Mesenchymal stem cell (in vitro differentiated cells and primary cell): ENCODE measurements at regions not wholly inside any gene's neighbourhood (a gene's known extent, or its start where the extent isn't known, plus 50 kb on each side); places are given as distances from the start of the nearest gene placed in this dataset.
A peak's percentile ranks its signal among the peaks of the same experiment; 100 is the strongest.

Source experiments
- DNase-seq: peaks from one replicate; pipeline ENCODE4 v3.0.0-alpha.2; 2013
- H2AFZ ChIP-seq: one replicate; pipeline ENCODE4 v1.6.1; 2013; ENCODE audit warnings: low read depth, mild to moderate bottlenecking, control low read depth, inconsistent platforms, low read length, moderate library complexity
- H2AK5ac ChIP-seq: 2 replicates; pipeline ENCODE4 v1.6.1; 2013; ENCODE audit warnings: low read length, moderate library complexity, mild to moderate bottlenecking, inconsistent platforms; ENCODE audit not compliant: severe bottlenecking
- H2BK120ac ChIP-seq: one replicate; pipeline ENCODE4 v1.6.1; 2013; ENCODE audit warnings: low read depth, mild to moderate bottlenecking, inconsistent platforms, low read length, moderate library complexity
- H2BK12ac ChIP-seq, 2 experiments: one replicate each; pipeline ENCODE4 v1.6.1; 2013; ENCODE audit warnings: inconsistent platforms in 2 of 2, low read length in 2 of 2, mild to moderate bottlenecking in 2 of 2, moderate library complexity in 2 of 2, control low read depth in 1 of 2
- H2BK15ac ChIP-seq: one replicate; pipeline ENCODE4 v1.6.1; 2013; ENCODE audit warnings: mild to moderate bottlenecking, low read depth, inconsistent platforms; ENCODE audit not compliant: poor library complexity, severe bottlenecking
- H2BK5ac ChIP-seq: 2 replicates; pipeline ENCODE4 v1.6.1; 2013; ENCODE audit warnings: low read depth, mild to moderate bottlenecking, low read length, control low read depth, inconsistent platforms; ENCODE audit not compliant: poor library complexity, severe bottlenecking
- H3K14ac ChIP-seq, 2 experiments: one replicate each; pipeline ENCODE4 v1.6.1; 2013; ENCODE audit warnings: inconsistent platforms in 2 of 2, low read length in 2 of 2, control low read depth in 1 of 2, mild to moderate bottlenecking in 1 of 2, moderate library complexity in 1 of 2
- H3K18ac ChIP-seq, 2 experiments: one replicate each; pipeline ENCODE4 v1.6.1; 2013; ENCODE audit warnings: inconsistent platforms in 2 of 2, low read length in 2 of 2, control low read depth in 1 of 2, low read depth in 1 of 2, mild to moderate bottlenecking in 1 of 2
- H3K23ac ChIP-seq, 2 experiments: one replicate each; pipeline ENCODE4 v1.6.1; 2013; ENCODE audit warnings: inconsistent platforms in 2 of 2, low read length in 2 of 2, mild to moderate bottlenecking in 2 of 2, moderate library complexity in 2 of 2, control low read depth in 1 of 2
- H3K27ac ChIP-seq: 2 replicates; pipeline ENCODE4 v1.5.1; 2013; ENCODE audit warnings: mild to moderate bottlenecking, moderate library complexity, low read length, control low read depth, inconsistent platforms; ENCODE audit not compliant: poor library complexity, severe bottlenecking
- H3K27me3 ChIP-seq, 2 experiments: 2 replicates each; pipeline versions ENCODE4 v1.6.1 to v1.7.0; 2013; ENCODE audit warnings: low read length in 2 of 2, mild to moderate bottlenecking in 2 of 2, moderate library complexity in 2 of 2, control low read depth in 1 of 2, inconsistent platforms in 1 of 2; ENCODE audit not compliant: control insufficient read depth in 1 of 2, insufficient read depth in 1 of 2
- H3K36me3 ChIP-seq, 2 experiments: 2 replicates each; pipeline versions ENCODE4 v1.6.1 to v1.7.0; 2013; ENCODE audit warnings: low read length in 2 of 2, control low read depth in 1 of 2, inconsistent platforms in 1 of 2, low read depth in 1 of 2, mild to moderate bottlenecking in 1 of 2; ENCODE audit not compliant: insufficient read depth in 2 of 2, control insufficient read depth in 1 of 2
- H3K4ac ChIP-seq, 2 experiments: one replicate each; pipeline ENCODE4 v1.6.1; 2013; ENCODE audit warnings: inconsistent platforms in 2 of 2, low read length in 2 of 2, mild to moderate bottlenecking in 2 of 2, moderate library complexity in 2 of 2, control low read depth in 1 of 2, low read depth in 1 of 2
- H3K4me1 ChIP-seq: 2 replicates; pipeline ENCODE4 v1.6.1; 2013; ENCODE audit warnings: low read depth, low read length, control low read depth; ENCODE audit not compliant: control insufficient read depth, insufficient read depth
- H3K4me2 ChIP-seq: 2 replicates; pipeline ENCODE4 v1.6.1; 2013; ENCODE audit warnings: low read length, mild to moderate bottlenecking, inconsistent platforms; ENCODE audit not compliant: poor library complexity, severe bottlenecking
- H3K4me3 ChIP-seq, 2 experiments: 2 replicates each; pipeline versions ENCODE4 v1.5.1 to v1.7.0; 2013; ENCODE audit warnings: low read length in 2 of 2, mild to moderate bottlenecking in 2 of 2, control low read depth in 1 of 2, low read depth in 1 of 2; ENCODE audit not compliant: insufficient read depth in 1 of 2
- H3K79me1 ChIP-seq: replicated peaks from 2 replicates; pipeline ENCODE4 v1.6.1; 2013; ENCODE audit warnings: mild to moderate bottlenecking, control low read depth, low read length, inconsistent platforms; ENCODE audit not compliant: poor library complexity, severe bottlenecking
- H3K9ac ChIP-seq: 2 replicates; pipeline ENCODE4 v1.7.0; 2013; ENCODE audit warnings: mild to moderate bottlenecking, low read length, moderate library complexity
- H3K9me3 ChIP-seq: 2 replicates; pipeline ENCODE4 v1.7.0; 2013; ENCODE audit warnings: mild to moderate bottlenecking, low read length; ENCODE audit not compliant: control insufficient read depth
- H4K8ac ChIP-seq: one replicate; pipeline ENCODE4 v1.6.1; 2013; ENCODE audit warnings: inconsistent platforms, mild to moderate bottlenecking, low read length, moderate library complexity
- H4K91ac ChIP-seq: one replicate; pipeline ENCODE4 v1.6.1; 2013; ENCODE audit warnings: mild to moderate bottlenecking, low read length, inconsistent platforms
- WGBS: methylation state at CpG from one replicate; pipeline ENCODE4 v1.1.7; 2013; ENCODE audit warnings: mixed read lengths; 5-methylcytosine and 5-hydroxymethylcytosine counted together

- Histone ChIP-seq H3K27ac (no peak overlapping the region), H3K4me1 (no peaks in the 10 kb centered on the region), H3K14ac (no peak overlapping the region), H2BK12ac (no peak overlapping the region), H3K4me3 (no peak overlapping the region), H3K9me3 (no peaks in the 10 kb centered on the region), H2AFZ (no peak overlapping the region), H2BK5ac (no peak overlapping the region), H2BK15ac (no peak overlapping the region), H3K79me1 (no peaks in the 10 kb centered on the region), H4K8ac (no peak overlapping the region), H2AK5ac (no peak overlapping the region), H3K9ac (no peak overlapping the region), H2BK120ac (no peak overlapping the region), H3K27me3 (no peaks in the 10 kb centered on the region), H3K23ac (no peak overlapping the region), H3K36me3 (no peaks in the 10 kb centered on the region), H3K18ac (no peak overlapping the region), H3K4me2 (no peak overlapping the region), H4K91ac (no peak overlapping the region), H3K4ac (no peak overlapping the region)
- no CpG with 5 or more reads among the region's 2 CpGs for WGBS
- DNase-seq = no peak
Measured at GRCh38 chr1:70811815-70812214, 235.8 kb downstream of the PTGER3 start.

GRCh38 chr1:70812442-70813109, 235.0 kb downstream of the PTGER3 start:
- Histone ChIP-seq H4K91ac (no peak overlapping the region), H3K27me3 (no peaks in the 10 kb centered on the region), H3K18ac (no peak overlapping the region), H3K23ac (no peak overlapping the region), H2BK15ac (no peak overlapping the region), H3K4me2 (no peak overlapping the region), H3K4me3 (no peak overlapping the region), H2BK12ac (no peak overlapping the region), H3K4ac (no peak overlapping the region), H3K9me3 (no peaks in the 10 kb centered on the region), H3K14ac (no peak overlapping the region), H3K27ac (no peak overlapping the region), H2AFZ (no peak overlapping the region), H2AK5ac (no peak overlapping the region), H3K9ac (no peak overlapping the region), H3K79me1 (no peaks in the 10 kb centered on the region), H2BK120ac (no peak overlapping the region), H3K36me3 (no peaks in the 10 kb centered on the region), H4K8ac (no peak overlapping the region), H3K4me1 (no peaks in the 10 kb centered on the region), H2BK5ac (no peak overlapping the region)
- no peak for DNase-seq
- 92% methylated on average over 5 of the region's 5 CpGs for WGBS

GRCh38 chr1:70818401-70818800, 229.2 kb downstream of the PTGER3 start:
- H3K4me1 ChIP-seq = no peaks in the 10 kb centered on the region
- no peak for DNase-seq
- no peak overlapping the region for H2BK5ac ChIP-seq
- H3K36me3 ChIP-seq = no peaks in the 10 kb centered on the region
- H3K4me3 ChIP-seq = no peak overlapping the region
- no peak overlapping the region for H3K27ac ChIP-seq
- no peak overlapping the region for H4K91ac ChIP-seq
- no peaks in the 10 kb centered on the region for H3K9me3 ChIP-seq
- no peaks in the 10 kb centered on the region for H3K79me1 ChIP-seq
- H3K23ac ChIP-seq = no peak overlapping the region
- H2BK15ac ChIP-seq = no peak overlapping the region
- H2AFZ ChIP-seq = no peak overlapping the region
- H3K27me3 ChIP-seq = no peaks in the 10 kb centered on the region
- H2BK120ac ChIP-seq = no peak overlapping the region
- no peak overlapping the region for H3K4ac ChIP-seq
- no peak overlapping the region for H3K18ac ChIP-seq
- H2AK5ac ChIP-seq = no peak overlapping the region
- H2BK12ac ChIP-seq = no peak overlapping the region
- H3K14ac ChIP-seq = no peak overlapping the region
- no peak overlapping the region for H4K8ac ChIP-seq
- H3K9ac ChIP-seq = peak overlapping the region; percentile 58
- no peak overlapping the region for H3K4me2 ChIP-seq
- WGBS = 95% methylated on average over 2 of the region's 2 CpGs

- Histone ChIP-seq H2BK120ac (no peak overlapping the region), H3K4me1 (no peaks in the 10 kb centered on the region), H3K9me3 (no peaks in the 10 kb centered on the region), H3K27ac (no peak overlapping the region), H2AK5ac (no peak overlapping the region), H3K23ac (no peak overlapping the region), H3K4me2 (no peak overlapping the region), H4K91ac (no peak overlapping the region), H4K8ac (no peak overlapping the region), H2BK15ac (no peak overlapping the region), H3K4me3 (no peak overlapping the region), H3K79me1 (no peaks in the 10 kb centered on the region), H3K27me3 (no peaks in the 10 kb centered on the region), H2BK12ac (no peak overlapping the region), H3K36me3 (no peaks in the 10 kb centered on the region), H3K9ac (peak overlapping the region; percentile 58), H3K14ac (no peak overlapping the region), H2BK5ac (no peak overlapping the region), H2AFZ (no peak overlapping the region), H3K4ac (no peak overlapping the region), H3K18ac (no peak overlapping the region)
- no peak for DNase-seq
- WGBS = 93% methylated on average over 2 of the region's 2 CpGs
Measured at GRCh38 chr1:70819231-70819630, 228.4 kb downstream of the PTGER3 start.
